Stimulated activated naive CD4-positive, alpha-beta T cell (primary cell): ENCODE measurements at regions not wholly inside any gene's neighbourhood (a gene's known extent, or its start where the extent isn't known, plus 50 kb on each side); places are given as distances from the start of the nearest gene placed in this dataset.

Source experiments
- DNase-seq, 6 experiments: peaks; one replicate each; lab custom pipeline; 2025; lab: John Stamatoyannopoulos, UW

- DNase-seq, result no peak
Measured at GRCh38 chr14:31965735-31966598, 111.1 kb upstream of the ARHGAP5 start.

DNA sequence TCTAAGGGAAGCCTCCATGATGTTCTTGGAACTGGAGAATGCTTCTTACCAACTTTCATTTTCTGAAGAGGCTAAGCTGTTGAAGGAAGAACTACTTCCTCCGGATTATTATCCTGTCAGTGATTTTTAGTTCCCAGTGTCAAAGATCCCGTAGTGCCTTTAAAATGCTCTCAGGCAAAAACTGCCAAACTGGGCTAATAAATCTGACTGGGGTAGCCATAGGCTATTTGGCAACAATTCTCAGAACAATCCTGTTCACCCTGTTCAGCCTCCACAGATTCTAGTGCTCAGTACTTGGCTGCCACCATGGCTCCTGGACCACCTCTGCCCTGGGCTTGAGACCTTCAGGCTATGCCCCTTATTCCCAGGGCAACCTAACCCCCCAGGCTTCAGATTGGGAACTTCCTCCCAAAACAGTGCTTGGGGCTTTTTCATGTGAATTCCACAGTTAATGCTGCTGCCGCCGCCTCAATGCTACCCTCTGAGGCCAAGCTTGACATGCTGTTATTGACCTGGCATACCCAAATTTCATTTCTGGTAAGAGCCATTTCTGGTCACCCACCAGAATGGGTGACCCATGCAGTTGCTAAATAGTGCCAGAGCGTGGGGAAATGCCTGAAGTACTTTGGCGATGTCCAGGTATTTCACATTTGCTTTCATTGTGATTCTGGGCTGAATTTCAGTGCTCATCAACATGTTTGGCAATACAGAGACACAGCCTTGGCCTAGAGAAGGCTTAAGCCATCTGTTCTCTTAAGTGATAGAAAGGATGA is 110.0 kb upstream of the ARHGAP5 start:
- no peak for DNase-seq

- DNase-seq, result no peak
Measured at GRCh38 chr14:31967669-31967975, 109.5 kb upstream of the ARHGAP5 start.

DNA sequence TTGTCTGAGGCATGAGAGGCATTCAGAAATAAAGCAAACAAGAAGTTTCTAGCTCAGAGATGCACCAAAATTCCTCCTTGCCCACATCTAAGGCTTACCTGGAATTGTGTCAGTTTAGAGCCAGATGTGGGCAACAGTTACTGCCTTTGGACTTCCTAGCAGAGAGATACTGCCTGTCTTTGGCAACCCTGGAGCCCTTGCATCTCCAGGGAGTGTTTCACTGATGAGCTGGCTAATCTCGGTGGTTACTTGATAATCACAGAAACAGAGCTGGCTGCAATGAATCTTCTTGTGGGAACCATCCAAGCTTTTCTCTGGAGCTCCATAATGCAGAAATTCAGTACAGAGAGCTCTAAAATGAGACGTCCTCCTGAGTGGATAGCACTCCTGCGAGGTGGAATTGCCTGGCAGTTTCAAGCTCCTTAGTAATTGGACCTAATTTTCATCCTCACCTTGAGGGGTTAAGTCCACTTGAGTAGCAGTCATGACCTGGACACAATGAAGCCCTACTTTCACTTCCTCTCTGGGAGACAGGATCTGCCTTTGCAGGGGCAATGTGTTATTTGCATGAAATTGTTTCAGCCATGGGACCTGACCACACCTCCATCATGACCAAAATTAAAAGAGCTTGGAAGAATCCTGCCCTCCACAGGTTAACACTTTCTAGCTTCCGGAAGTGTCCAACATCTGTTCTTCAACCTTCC is 108.8 kb upstream of the ARHGAP5 start:
- DNase-seq, result no peak

DNA sequence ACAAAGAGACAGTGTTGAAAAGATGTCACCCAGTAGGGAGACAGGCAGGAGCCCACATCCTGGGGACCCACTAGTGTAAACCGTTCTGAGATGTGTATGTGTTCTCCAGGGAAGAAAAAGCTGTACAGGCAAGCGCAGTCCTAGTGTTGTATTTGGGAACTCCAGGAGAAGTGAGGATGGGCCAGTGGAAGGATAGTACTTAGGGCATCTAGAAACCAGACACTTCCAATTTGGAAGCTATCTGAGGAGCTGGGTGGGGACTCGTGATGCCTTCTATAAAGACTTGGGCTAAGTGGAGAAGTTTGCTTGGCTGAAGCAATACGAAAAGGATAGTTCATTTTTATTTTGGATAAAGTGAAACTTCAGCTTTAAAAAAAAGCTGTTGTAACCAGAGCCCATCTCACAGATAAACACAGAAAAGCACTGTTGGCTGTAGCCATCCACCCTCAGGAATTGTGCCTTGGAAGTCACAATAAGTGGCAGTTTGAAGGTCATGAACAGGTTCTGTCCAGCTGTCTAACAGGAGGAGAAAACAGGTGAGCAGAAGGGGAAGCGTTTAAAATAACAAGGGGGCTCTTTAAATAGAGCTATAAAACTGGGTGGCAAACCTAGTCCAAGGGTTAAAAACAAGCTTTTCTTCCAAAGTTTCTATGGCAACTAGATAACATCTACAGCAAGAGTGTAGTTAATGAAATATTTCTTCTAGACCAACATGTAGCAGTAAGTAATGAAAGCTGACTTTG is 108.0 kb upstream of the ARHGAP5 start:
- DNase-seq, result no peak

GRCh38 chr14:31969699-31970240 is 107.3 kb upstream of the ARHGAP5 start:
- no peak for DNase-seq

GRCh38 chr14:31970744-31971143 is 106.4 kb upstream of the ARHGAP5 start:
- no peak for DNase-seq

DNA sequence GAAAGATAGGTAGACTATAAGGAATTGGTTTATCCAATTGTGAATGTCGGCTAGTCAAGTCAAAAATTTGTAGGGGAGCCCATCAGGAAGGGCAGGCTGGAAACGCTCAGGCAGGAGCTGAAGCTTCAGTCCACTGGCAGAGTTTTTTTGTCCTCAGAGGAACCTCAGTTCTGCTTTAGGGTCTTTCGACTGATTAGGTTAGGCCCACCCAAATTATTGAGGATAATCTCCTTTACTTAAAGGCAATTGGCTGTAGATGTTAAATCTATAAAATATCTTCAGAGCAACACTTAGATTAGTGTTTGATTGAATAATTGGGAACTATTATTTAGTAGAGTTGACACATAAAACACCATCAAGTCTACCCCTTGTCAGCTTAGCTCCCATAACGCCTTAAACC is 105.5 kb upstream of the ARHGAP5 start:
- no peak for DNase-seq

DNA sequence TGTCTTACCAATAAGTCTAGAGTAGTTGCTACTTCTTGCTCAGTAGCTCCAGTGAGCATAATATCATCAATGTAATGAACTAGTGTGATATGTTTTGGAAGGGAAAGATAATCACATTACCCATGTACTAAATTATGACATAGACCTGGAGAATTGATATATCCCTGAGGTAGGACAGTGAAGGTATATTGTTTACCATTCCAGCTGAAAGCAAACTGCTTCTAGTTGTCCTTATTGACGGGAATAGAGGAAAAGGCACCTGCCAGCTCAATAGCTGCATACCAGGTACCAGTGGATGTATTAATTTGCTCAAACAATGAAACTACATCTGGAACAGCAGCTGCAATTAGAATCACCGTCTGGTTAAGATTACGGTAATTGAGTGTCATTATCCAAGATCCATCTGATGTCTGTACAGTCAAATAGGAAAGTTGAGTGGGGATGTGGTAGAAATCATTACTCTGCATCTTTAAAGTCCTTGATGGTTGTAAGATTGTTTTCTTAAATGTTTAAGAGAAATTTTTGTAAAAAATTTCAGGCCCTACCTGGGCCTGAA is 100.0 kb upstream of the ARHGAP5 start:
- no peak for DNase-seq

GRCh38 chr14:31978423-31978822 is 98.7 kb upstream of the ARHGAP5 start:
- DNase-seq, result no peak

GRCh38 chr14:31982642-31983041 is 94.5 kb upstream of the ARHGAP5 start:
- no peak for DNase-seq

- no peak for DNase-seq
Measured at GRCh38 chr14:31986405-31986804, 90.7 kb upstream of the ARHGAP5 start.

- DNase-seq, result no peak
Measured at GRCh38 chr14:31987721-31988120, 89.4 kb upstream of the ARHGAP5 start.

- DNase-seq, result no peak
Measured at GRCh38 chr14:31988244-31988643, 88.9 kb upstream of the ARHGAP5 start.

GRCh38 chr14:31990183-31990857 is 86.8 kb upstream of the ARHGAP5 start:
- DNase-seq, result no peak

DNA sequence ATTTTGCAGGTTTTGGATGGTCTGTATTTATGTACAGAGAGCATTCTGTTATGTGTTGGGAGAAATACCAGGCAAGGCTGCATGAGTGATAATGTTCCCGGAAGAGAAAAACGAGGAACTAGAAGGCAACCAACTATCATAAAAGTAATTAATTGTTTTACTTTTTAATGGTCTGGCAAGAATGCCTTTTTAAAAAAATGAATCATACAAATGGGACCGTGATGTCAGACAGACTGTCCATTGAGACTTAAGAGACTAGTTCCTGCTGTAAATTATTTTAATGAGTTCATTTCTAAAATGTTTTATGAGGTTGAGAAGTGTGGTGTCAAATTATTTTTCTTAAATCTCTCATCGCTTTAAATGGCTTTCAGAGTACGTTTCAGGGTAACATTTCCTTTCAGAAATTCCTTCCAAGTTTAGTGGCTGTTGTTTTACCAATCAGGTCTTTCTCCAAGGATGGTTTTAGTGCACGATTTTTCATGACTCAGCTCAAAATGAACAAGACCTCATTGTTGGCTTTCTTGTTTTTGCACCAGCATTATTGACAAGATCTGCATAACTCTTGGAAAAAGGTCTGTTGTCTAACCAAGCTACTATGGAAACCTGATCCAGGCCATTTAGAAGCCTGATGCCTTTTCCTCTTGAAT is 86.1 kb upstream of the ARHGAP5 start:
- DNase-seq, result no peak

DNA sequence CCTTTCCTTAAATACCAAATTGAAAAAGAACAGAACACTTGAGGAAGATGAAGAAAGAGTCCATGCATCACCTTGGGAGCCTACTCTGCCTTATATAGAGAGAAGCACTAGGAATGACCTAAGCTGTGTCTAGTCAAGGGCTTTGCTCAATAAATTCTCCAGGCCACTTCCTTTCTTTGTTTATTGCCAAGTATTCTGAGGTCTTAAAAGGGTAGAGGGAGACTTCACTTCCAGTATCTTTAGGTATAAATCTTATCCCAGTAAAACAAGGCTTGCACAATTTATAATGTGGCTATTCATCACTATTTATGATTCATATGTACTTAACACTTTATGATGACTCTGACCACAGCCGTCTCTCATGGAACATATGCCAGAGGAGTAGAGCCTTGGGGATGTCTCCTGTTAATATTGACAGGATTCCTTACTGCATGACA is 85.1 kb upstream of the ARHGAP5 start:
- no peak for DNase-seq

DNA sequence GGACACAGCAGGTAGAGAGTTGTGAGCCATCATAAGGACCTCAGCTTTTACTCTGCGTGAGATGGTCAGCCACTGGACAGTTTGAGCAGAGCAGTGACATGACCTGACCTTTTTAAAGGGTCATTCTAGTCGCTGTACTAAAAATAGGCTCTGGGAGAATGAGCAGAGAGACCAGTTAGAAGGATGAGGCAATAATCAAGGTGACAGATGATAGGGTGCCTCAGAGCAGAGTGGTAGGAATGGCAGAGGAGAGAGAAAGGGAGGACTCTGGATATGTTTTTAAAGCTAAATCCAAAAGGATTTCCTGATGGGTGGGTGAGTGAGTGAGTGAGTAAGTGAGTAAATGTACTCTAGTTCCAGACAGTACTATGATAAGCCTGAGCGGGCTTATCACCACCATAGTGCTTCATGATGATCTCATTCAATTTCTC is 83.6 kb upstream of the ARHGAP5 start:
- DNase-seq, result no peak

DNA sequence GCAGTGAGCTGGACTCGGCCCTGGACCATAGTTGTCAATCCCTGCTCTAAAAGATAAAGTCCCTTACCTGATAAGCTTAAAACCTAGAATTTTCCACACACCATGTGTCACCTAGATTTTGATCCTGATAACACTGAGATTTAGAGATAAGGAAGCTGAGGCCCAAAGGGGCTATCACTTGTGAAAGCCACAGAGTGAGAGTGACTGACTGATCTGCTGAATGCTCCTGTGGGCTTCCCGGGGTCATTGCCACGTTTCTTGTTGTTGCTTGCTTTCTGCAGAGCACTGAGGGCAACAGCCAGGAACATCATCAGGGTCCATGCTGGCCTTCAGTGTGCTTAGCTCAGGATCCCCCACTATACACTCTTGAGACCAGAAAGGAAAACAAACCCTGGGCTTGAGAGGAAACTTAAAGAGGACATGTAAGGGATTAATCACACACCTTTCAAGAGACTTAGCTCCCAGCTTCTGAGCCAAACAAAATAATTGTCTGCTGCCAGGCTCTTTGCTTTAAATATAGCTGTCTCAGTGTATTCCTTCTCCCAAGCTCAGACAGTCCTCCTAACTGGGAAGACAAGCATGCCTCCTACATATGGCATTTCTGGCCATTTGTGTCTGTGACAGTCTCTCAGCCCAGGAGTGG is 82.6 kb upstream of the ARHGAP5 start:
- no peak for DNase-seq

- no peak for DNase-seq
Measured at GRCh38 chr14:32003585-32003984, 73.5 kb upstream of the ARHGAP5 start.
